ENCODE measurements at regions not wholly inside any gene's neighbourhood (a gene's known extent, or its start where the extent isn't known, plus 50 kb on each side); places are given as distances from the start of the nearest gene placed in this dataset.

GRCh38 chr17:59485946-59486345 lies 79.5 kb upstream of the DHX40 start:
- Histone ChIP-seq H3K9me3 (ENCODE audit: control insufficient read depth in 1 of 2, low read length in 2 of 2) (no peaks in the 10 kb centered on the region), H3K4me1 (ENCODE audit: insufficient read depth, low read length) (no peaks in the 10 kb centered on the region), H3K27ac (ENCODE audit: low read depth, low read length) (no peak overlapping the region), H3K4me3 (ENCODE audit: low read length in 2 of 2) (no peak overlapping the region), H3K36me3 (ENCODE audit: insufficient read depth, low read length) (no peaks in the 10 kb centered on the region), H3K27me3 (ENCODE audit: insufficient read depth, low read length) (no peaks in the 10 kb centered on the region)
- peaks cover 0 to 7% (median 3%) of the 10 kb centered on the region in 4 donors for H3K4me1 Mint-ChIP-seq
- H3K27me3 Mint-ChIP-seq, result peaks cover 4 to 10% of the 10 kb centered on the region in 2 donors
- DNase-seq, result no peak
- ChIA-PET CTCF (ENCODE audit: partially characterized antibody) (no interaction called here), POLR2A (ENCODE audit: partially characterized antibody) (no interaction called here)
- no peak overlapping the region for H3K27ac Mint-ChIP-seq
- peaks cover 0 to 1% (median 0%) of the 10 kb centered on the region in 8 donors for H3K9me3 Mint-ChIP-seq
- H3K36me3 Mint-ChIP-seq, result no peaks in the 10 kb centered on the region
- no peak overlapping the region for H3K4me3 Mint-ChIP-seq
- intact Hi-C loops (cut with micrococcal nuclease), result no loop called here

GRCh38 chr17:59487161-59487873 lies 78.1 kb upstream of the DHX40 start:
- Mint-ChIP-seq H3K36me3 (no peaks in the 10 kb centered on the region), H3K27me3 (peaks cover 6 to 9% of the 10 kb centered on the region in 2 donors), H3K9me3 (peaks cover 0 to under 1% (median 0%) of the 10 kb centered on the region in 8 donors), H3K4me3 (no peak overlapping the region), H3K4me1 (peaks cover 0 to 7% (median 3%) of the 10 kb centered on the region in 4 donors), H3K27ac (no peak overlapping the region)
- Histone ChIP-seq H3K4me1 (ENCODE audit: insufficient read depth, low read length) (no peaks in the 10 kb centered on the region), H3K9me3 (ENCODE audit: control insufficient read depth in 1 of 2, low read length in 2 of 2) (no peaks in the 10 kb centered on the region), H3K36me3 (ENCODE audit: insufficient read depth, low read length) (no peaks in the 10 kb centered on the region), H3K27ac (ENCODE audit: low read depth, low read length) (no peak overlapping the region), H3K4me3 (ENCODE audit: low read length in 2 of 2) (no peak overlapping the region), H3K27me3 (ENCODE audit: insufficient read depth, low read length) (no peaks in the 10 kb centered on the region)
- ChIA-PET CTCF (ENCODE audit: partially characterized antibody) (no interaction called here), POLR2A (ENCODE audit: partially characterized antibody) (no interaction called here)
- intact Hi-C loops (cut with micrococcal nuclease), result no loop called here
- DNase-seq, result no peak

- no peak overlapping the region for H3K4me3 Mint-ChIP-seq
- intact Hi-C loops (cut with micrococcal nuclease), result no loop called here
- ChIA-PET POLR2A (ENCODE audit: partially characterized antibody) (interaction anchor here (0.8 kb wide), 1 partner anchor 589 kb away, joined by 3 read pairs; no protein-coding TSS in a partner anchor), CTCF (ENCODE audit: partially characterized antibody) (no interaction called here)
- no peaks in the 10 kb centered on the region for H3K36me3 Mint-ChIP-seq
- H3K27me3 Mint-ChIP-seq, result peaks cover 6 to 10% of the 10 kb centered on the region in 2 donors
- no peaks in the 10 kb centered on the region for H3K9me3 Mint-ChIP-seq
- no peak overlapping the region for H3K27ac ChIP-seq (ENCODE audit: low read depth, low read length)
- DNase-seq, result no peak
- H3K4me1 Mint-ChIP-seq, result peaks cover 0 to 2% (median 2%) of the 10 kb centered on the region in 4 donors
- no peaks in the 10 kb centered on the region for H3K9me3 ChIP-seq (ENCODE audit: control insufficient read depth in 1 of 2, low read length in 2 of 2)
- no peaks in the 10 kb centered on the region for H3K4me1 ChIP-seq (ENCODE audit: insufficient read depth, low read length)
- H3K27me3 ChIP-seq (ENCODE audit: insufficient read depth, low read length), result no peaks in the 10 kb centered on the region
- H3K27ac Mint-ChIP-seq, result no peak overlapping the region
- H3K4me3 ChIP-seq (ENCODE audit: low read length in 2 of 2), result no peak overlapping the region
- H3K36me3 ChIP-seq (ENCODE audit: insufficient read depth, low read length), result no peaks in the 10 kb centered on the region
Measured at GRCh38 chr17:59488805-59489204, 76.6 kb upstream of the DHX40 start.

- no peaks in the 10 kb centered on the region for H3K4me1 Mint-ChIP-seq
- CTCF ChIA-PET (ENCODE audit: partially characterized antibody), result no interaction called here
- intact Hi-C loops (cut with micrococcal nuclease), result no loop called here
Measured at GRCh38 chr17:59490216-59490615, 75.2 kb upstream of the DHX40 start.

GRCh38 chr17:59491353-59492090 lies 73.9 kb upstream of the DHX40 start:
- CTCF ChIA-PET (ENCODE audit: partially characterized antibody), result no interaction called here
- H3K4me3 ChIP-seq (ENCODE audit: low read length in 2 of 2), result no peak overlapping the region
- intact Hi-C loops (cut with micrococcal nuclease), result no loop called here

More at GRCh38 chr17:59490216-59490615, 75.2 kb upstream of the DHX40 start:
- POLR2A ChIA-PET (ENCODE audit: partially characterized antibody), result no interaction called here
- Histone ChIP-seq H3K27ac (ENCODE audit: low read depth, low read length) (no peak overlapping the region), H3K27me3 (ENCODE audit: insufficient read depth, low read length) (no peaks in the 10 kb centered on the region), H3K4me1 (ENCODE audit: insufficient read depth, low read length) (no peaks in the 10 kb centered on the region), H3K4me3 (ENCODE audit: low read length in 2 of 2) (no peak overlapping the region), H3K9me3 (ENCODE audit: control insufficient read depth in 1 of 2, low read length in 2 of 2) (no peaks in the 10 kb centered on the region), H3K36me3 (ENCODE audit: insufficient read depth, low read length) (no peaks in the 10 kb centered on the region)
- H3K36me3 Mint-ChIP-seq, result no peaks in the 10 kb centered on the region
- H3K27me3 Mint-ChIP-seq, result peaks cover 6 to 10% of the 10 kb centered on the region in 2 donors
- no peak for DNase-seq
- H3K4me3 Mint-ChIP-seq, result no peak overlapping the region
- no peaks in the 10 kb centered on the region for H3K9me3 Mint-ChIP-seq
- no peak overlapping the region for H3K27ac Mint-ChIP-seq

GRCh38 chr17:59492091-59492451 lies 73.3 kb upstream of the DHX40 start:
- Histone ChIP-seq H3K27me3 (ENCODE audit: insufficient read depth, low read length) (no peaks in the 10 kb centered on the region), H3K36me3 (ENCODE audit: insufficient read depth, low read length) (no peaks in the 10 kb centered on the region), H3K9me3 (ENCODE audit: control insufficient read depth in 1 of 2, low read length in 2 of 2) (no peaks in the 10 kb centered on the region), H3K4me1 (ENCODE audit: insufficient read depth, low read length) (no peaks in the 10 kb centered on the region), H3K4me3 (ENCODE audit: low read length in 2 of 2) (no peak overlapping the region), H3K27ac (ENCODE audit: low read depth, low read length) (no peak overlapping the region)
- H3K27ac Mint-ChIP-seq, result no peak overlapping the region
- no peak for DNase-seq
- H3K36me3 Mint-ChIP-seq, result no peaks in the 10 kb centered on the region
- H3K27me3 Mint-ChIP-seq, result peaks cover 6 to 7% of the 10 kb centered on the region in 2 donors
- H3K9me3 Mint-ChIP-seq, result no peaks in the 10 kb centered on the region
- no peak overlapping the region for H3K4me3 Mint-ChIP-seq
- no peaks in the 10 kb centered on the region for H3K4me1 Mint-ChIP-seq
- ChIA-PET POLR2A (ENCODE audit: partially characterized antibody) (no interaction called here), CTCF (ENCODE audit: partially characterized antibody) (no interaction called here)
- intact Hi-C loops (cut with micrococcal nuclease), result no loop called here

More at GRCh38 chr17:59491353-59492090, 73.9 kb upstream of the DHX40 start:
- H3K4me3 Mint-ChIP-seq, result no peak overlapping the region
- Histone ChIP-seq H3K27ac (ENCODE audit: low read depth, low read length) (no peak overlapping the region), H3K9me3 (ENCODE audit: control insufficient read depth in 1 of 2, low read length in 2 of 2) (no peaks in the 10 kb centered on the region), H3K36me3 (ENCODE audit: insufficient read depth, low read length) (no peaks in the 10 kb centered on the region), H3K4me1 (ENCODE audit: insufficient read depth, low read length) (no peaks in the 10 kb centered on the region), H3K27me3 (ENCODE audit: insufficient read depth, low read length) (no peaks in the 10 kb centered on the region)
- peaks cover 6 to 7% of the 10 kb centered on the region in 2 donors for H3K27me3 Mint-ChIP-seq
- H3K4me1 Mint-ChIP-seq, result no peaks in the 10 kb centered on the region
- DNase-seq, result no peak
- no peaks in the 10 kb centered on the region for H3K9me3 Mint-ChIP-seq
- H3K27ac Mint-ChIP-seq, result no peak overlapping the region
- H3K36me3 Mint-ChIP-seq, result no peaks in the 10 kb centered on the region
- POLR2A ChIA-PET (ENCODE audit: partially characterized antibody), result no interaction called here

GRCh38 chr17:59493867-59494266 lies 71.5 kb upstream of the DHX40 start:
- no peak for DNase-seq
- POLR2A ChIA-PET (ENCODE audit: partially characterized antibody), result interaction anchor here (0.8 kb wide), 1 partner anchor 10 kb away, joined by 3 read pairs; no protein-coding TSS in a partner anchor
- Histone ChIP-seq H3K9me3 (ENCODE audit: control insufficient read depth in 1 of 2, low read length in 2 of 2) (no peaks in the 10 kb centered on the region), H3K27ac (ENCODE audit: low read depth, low read length) (no peak overlapping the region), H3K4me1 (ENCODE audit: insufficient read depth, low read length) (no peaks in the 10 kb centered on the region), H3K36me3 (ENCODE audit: insufficient read depth, low read length) (no peaks in the 10 kb centered on the region), H3K4me3 (ENCODE audit: low read length in 2 of 2) (no peak overlapping the region), H3K27me3 (ENCODE audit: insufficient read depth, low read length) (no peaks in the 10 kb centered on the region)
- H3K9me3 Mint-ChIP-seq, result no peaks in the 10 kb centered on the region
- no peak overlapping the region for H3K27ac Mint-ChIP-seq
- H3K36me3 Mint-ChIP-seq, result no peaks in the 10 kb centered on the region
- H3K4me3 Mint-ChIP-seq, result no peak overlapping the region
- no peaks in the 10 kb centered on the region for H3K4me1 Mint-ChIP-seq
- peaks cover 5 to 6% of the 10 kb centered on the region in 2 donors for H3K27me3 Mint-ChIP-seq
- CTCF ChIA-PET (ENCODE audit: partially characterized antibody), result interaction anchor here (1.4 kb wide), 1 partner anchor 25 kb away, joined by 4 read pairs; no protein-coding TSS in a partner anchor
- intact Hi-C loops (cut with micrococcal nuclease), result no loop called here
